Forelimb muscle (tissue), 1 donor: ENCODE measurements at regions not wholly inside any gene's neighbourhood (a gene's known extent, or its start where the extent isn't known, plus 50 kb on each side); places are given as distances from the start of the nearest gene placed in this dataset.
"Not testable (repeated sequence)": the region's sequence is repeated elsewhere in the genome, so short reads cannot be mapped to it uniquely, and the experiment has no call there.

Experiments used
- DNase-seq: peaks from one replicate; pipeline ENCODE4 v3.0.0-alpha.2; 2013; ENCODE audit warnings: low read depth

GRCh38 chr1:245062741-245063305 is 92.0 kb upstream of the KIF26B start:
- no peak for DNase-seq

- DNase-seq: not testable (repeated sequence)
These were observed 93.0 kb upstream of the KIF26B start for GRCh38 chr1:245061808-245062207.

- no peak for DNase-seq
These were observed 94.0 kb upstream of the KIF26B start for GRCh38 chr1:245060684-245061374.

- no peak for DNase-seq
These were observed 94.9 kb upstream of the KIF26B start for GRCh38 chr1:245059806-245060424.

- no peak for DNase-seq
These were observed 95.9 kb upstream of the KIF26B start for GRCh38 chr1:245058882-245059281.

GRCh38 chr1:245058436-245058835 is 96.3 kb upstream of the KIF26B start:
- DNase-seq: no peak

- no peak for DNase-seq
These were observed 97.9 kb upstream of the KIF26B start for GRCh38 chr1:245056913-245057312.

GRCh38 chr1:245056296-245056695 is 98.5 kb upstream of the KIF26B start:
- not testable (repeated sequence) for DNase-seq

GRCh38 chr1:245055752-245056151 is 99.0 kb upstream of the KIF26B start:
- DNase-seq: no peak

GRCh38 chr1:245054507-245055270 is 100.1 kb upstream of the KIF26B start:
- DNase-seq: no peak

- DNase-seq: no peak
These were observed 100.7 kb upstream of the KIF26B start for GRCh38 chr1:245054105-245054504.

- DNase-seq: no peak
These were observed 102.5 kb upstream of the KIF26B start for GRCh38 chr1:245052258-245052657.

- DNase-seq: no peak
These were observed 103.2 kb upstream of the KIF26B start for GRCh38 chr1:245051349-245052221.

- no peak for DNase-seq
These were observed 108.0 kb upstream of the KIF26B start for GRCh38 chr1:245046769-245047168.

- DNase-seq: no peak
These were observed 108.5 kb upstream of the KIF26B start for GRCh38 chr1:245046315-245046714.

GRCh38 chr1:245045087-245045881 is 109.5 kb upstream of the KIF26B start:
- no peak for DNase-seq

- no peak for DNase-seq
These were observed 111.2 kb upstream of the KIF26B start for GRCh38 chr1:245043611-245043940.

GRCh38 chr1:245041058-245041698 is 113.6 kb upstream of the KIF26B start:
- no peak for DNase-seq

GRCh38 chr1:245039196-245039595 is 115.6 kb upstream of the KIF26B start:
- no peak for DNase-seq

- no peak for DNase-seq
These were observed 118.7 kb upstream of the KIF26B start for GRCh38 chr1:245036102-245036501.
